ENCODE measurements at regions not wholly inside any gene's neighbourhood (a gene's known extent, or its start where the extent isn't known, plus 50 kb on each side); places are given as distances from the start of the nearest gene placed in this dataset.
"Not testable (repeated sequence)": the region's sequence is repeated elsewhere in the genome, so short reads cannot be mapped to it uniquely, and the experiment has no call there.

- DNase-seq = peak; percentile 48
These were observed 1211.0 kb upstream of the ADGRL4 start for GRCh38 chr1:80217377-80217986.

GRCh38 chr1:80214888-80215540 is 1208.5 kb upstream of the ADGRL4 start:
- no peak for DNase-seq

- no peak for DNase-seq
These were observed 1206.4 kb upstream of the ADGRL4 start for GRCh38 chr1:80212948-80213347.

- no peak for DNase-seq
These were observed 1205.3 kb upstream of the ADGRL4 start for GRCh38 chr1:80211691-80212380.

GRCh38 chr1:80202118-80202517 is 1195.6 kb upstream of the ADGRL4 start:
- no peak for DNase-seq

GRCh38 chr1:80194221-80194620 is 1187.7 kb upstream of the ADGRL4 start:
- DNase-seq = no peak

GRCh38 chr1:80181418-80181817 is 1174.9 kb upstream of the ADGRL4 start:
- DNase-seq = no peak

GRCh38 chr1:80171631-80172030 is 1165.1 kb upstream of the ADGRL4 start:
- no peak for DNase-seq

- no peak for DNase-seq
These were observed 1164.4 kb upstream of the ADGRL4 start for GRCh38 chr1:80170811-80171485.

GRCh38 chr1:80164150-80164549 is 1157.6 kb upstream of the ADGRL4 start:
- DNase-seq = no peak

GRCh38 chr1:80163686-80164085 is 1157.2 kb upstream of the ADGRL4 start:
- DNase-seq = no peak

GRCh38 chr1:80158771-80159170 is 1152.2 kb upstream of the ADGRL4 start:
- no peak for DNase-seq

- DNase-seq = no peak
These were observed 1151.7 kb upstream of the ADGRL4 start for GRCh38 chr1:80158266-80158665.

- DNase-seq = no peak
These were observed 1148.8 kb upstream of the ADGRL4 start for GRCh38 chr1:80155371-80155770.

GRCh38 chr1:80154176-80154575 is 1147.6 kb upstream of the ADGRL4 start:
- no peak for DNase-seq

GRCh38 chr1:80153762-80154161 is 1147.2 kb upstream of the ADGRL4 start:
- no peak for DNase-seq

GRCh38 chr1:80143361-80143760 is 1136.8 kb upstream of the ADGRL4 start:
- DNase-seq = no peak

- not testable (repeated sequence) for DNase-seq
These were observed 1131.5 kb upstream of the ADGRL4 start for GRCh38 chr1:80137946-80138602.

- DNase-seq = no peak
These were observed 1106.9 kb upstream of the ADGRL4 start for GRCh38 chr1:80113168-80114038.

GRCh38 chr1:80101159-80101558 is 1094.6 kb upstream of the ADGRL4 start:
- DNase-seq = no peak

- no peak for DNase-seq
These were observed 1093.2 kb upstream of the ADGRL4 start for GRCh38 chr1:80099713-80100112.

GRCh38 chr1:80085067-80085466 is 1078.5 kb upstream of the ADGRL4 start:
- DNase-seq = no peak
